A673 (cell line): ENCODE measurements at regions not wholly inside any gene's neighbourhood (a gene's known extent, or its start where the extent isn't known, plus 50 kb on each side); places are given as distances from the start of the nearest gene placed in this dataset.

Source experiments
- BruUV-seq: library from RNA; stranded (reverse); fragments of 400-500 nt; replicated peaks from 2 replicates; lab custom pipeline; 2021; lab: Mats Ljungman, UMichigan
- CTCF ChIA-PET: fragments of 300-600 bp; sonication (Branson Sonifier 250); formaldehyde crosslinking; loops from one replicate; lab custom pipeline; 2022; ENCODE audit warnings: antibody characterized with exemption; lab: Charles Lee
- POLR2A ChIA-PET: fragments of 300-600 bp; sonication (Branson Sonifier 250); formaldehyde crosslinking; loops from one replicate; lab custom pipeline; 2022; ENCODE audit warnings: antibody characterized with exemption; ENCODE audit not compliant: low non-redundant PET; lab: Charles Lee
- DNase-seq: peaks from one replicate; pipeline ENCODE4 v3.0.0-alpha.2; 2015; ENCODE audit warnings: low spot score
- H3K27ac ChIP-seq: fragments of 200-600 bp; sonication (generic); 2 replicates; pipeline ENCODE4 v1.5.1; 2016; ENCODE audit warnings: mixed run types, low read depth, mild to moderate bottlenecking, mixed read lengths, antibody characterized with exemption, low read length; ENCODE audit not compliant: poor library complexity, severe bottlenecking
- H3K27me3 ChIP-seq: fragments of 200-600 bp; sonication (generic); replicated peaks from 2 replicates; pipeline ENCODE4 v1.6.1; 2017; ENCODE audit warnings: mixed run types, low read depth, mild to moderate bottlenecking, mixed read lengths, antibody characterized with exemption, low read length; ENCODE audit not compliant: insufficient read depth, poor library complexity
- H3K36me3 ChIP-seq: fragments of 200-600 bp; sonication (generic); 2 replicates; pipeline ENCODE4 v1.6.1; 2016; ENCODE audit warnings: mixed run types, mild to moderate bottlenecking, mixed read lengths, antibody characterized with exemption, low read length; ENCODE audit not compliant: insufficient read depth, poor library complexity, severe bottlenecking
- H3K4me1 ChIP-seq: fragments of 200-600 bp; sonication (generic); 2 replicates; pipeline ENCODE4 v1.6.1; 2017; ENCODE audit warnings: mixed run types, mild to moderate bottlenecking, mixed read lengths, antibody characterized with exemption, low read length; ENCODE audit not compliant: insufficient read depth, poor library complexity, severe bottlenecking
- H3K4me3 ChIP-seq: fragments of 200-600 bp; sonication (generic); 2 replicates; pipeline ENCODE4 v1.5.1; 2016; ENCODE audit warnings: low read depth, mixed run types, mild to moderate bottlenecking, mixed read lengths, low read length; ENCODE audit not compliant: poor library complexity, severe bottlenecking
- H3K9me3 ChIP-seq: fragments of 200-600 bp; sonication (generic); 2 replicates; pipeline ENCODE4 v1.6.1; 2016; ENCODE audit warnings: mixed run types, low read depth, mild to moderate bottlenecking, mixed read lengths, antibody characterized with exemption, low read length; ENCODE audit not compliant: poor library complexity, severe bottlenecking
- EZH2 ChIP-seq: fragments of 200-600 bp; sonication (generic); IDR thresholded peaks from 2 replicates; pipeline ENCODE4 v1.6.1; 2017; ENCODE audit warnings: borderline replicate concordance, low read depth, mild to moderate bottlenecking, mixed read lengths, antibody characterized with exemption, low read length; ENCODE audit not compliant: poor library complexity, severe bottlenecking
- intact Hi-C: fragments of 100-400 bp; cut with micrococcal nuclease; formaldehyde crosslinking; loops from one replicate; pipeline ENCODE4 v1.10.0; 2022; ENCODE audit not compliant: unreplicated experiment
- TF ChIP-seq, protein P1 (sequence below): fragments of 300-800, 200-600 bp; sonication (generic); conservative IDR thresholded peaks from 2 replicates; pipeline ENCODE4 v1.5.1; 2017; ENCODE audit warnings: low read depth, mild to moderate bottlenecking, antibody characterized with exemption, low read length, moderate library complexity, mixed read lengths

- H3K27ac ChIP-seq = no peak overlapping the region
- peaks cover 19% of the 10 kb centered on the region for H3K27me3 ChIP-seq
- DNase-seq = no peak
- no peak overlapping the region for H3K4me3 ChIP-seq
- POLR2A ChIA-PET = no interaction called here
- no TSS peak for BruUV-seq
- H3K9me3 ChIP-seq = peaks cover 2% of the 10 kb centered on the region
- CTCF ChIA-PET = no interaction called here
- intact Hi-C loops = no loop called here
- H3K36me3 ChIP-seq = no peaks in the 10 kb centered on the region
- TF ChIP-seq, protein P1, sequence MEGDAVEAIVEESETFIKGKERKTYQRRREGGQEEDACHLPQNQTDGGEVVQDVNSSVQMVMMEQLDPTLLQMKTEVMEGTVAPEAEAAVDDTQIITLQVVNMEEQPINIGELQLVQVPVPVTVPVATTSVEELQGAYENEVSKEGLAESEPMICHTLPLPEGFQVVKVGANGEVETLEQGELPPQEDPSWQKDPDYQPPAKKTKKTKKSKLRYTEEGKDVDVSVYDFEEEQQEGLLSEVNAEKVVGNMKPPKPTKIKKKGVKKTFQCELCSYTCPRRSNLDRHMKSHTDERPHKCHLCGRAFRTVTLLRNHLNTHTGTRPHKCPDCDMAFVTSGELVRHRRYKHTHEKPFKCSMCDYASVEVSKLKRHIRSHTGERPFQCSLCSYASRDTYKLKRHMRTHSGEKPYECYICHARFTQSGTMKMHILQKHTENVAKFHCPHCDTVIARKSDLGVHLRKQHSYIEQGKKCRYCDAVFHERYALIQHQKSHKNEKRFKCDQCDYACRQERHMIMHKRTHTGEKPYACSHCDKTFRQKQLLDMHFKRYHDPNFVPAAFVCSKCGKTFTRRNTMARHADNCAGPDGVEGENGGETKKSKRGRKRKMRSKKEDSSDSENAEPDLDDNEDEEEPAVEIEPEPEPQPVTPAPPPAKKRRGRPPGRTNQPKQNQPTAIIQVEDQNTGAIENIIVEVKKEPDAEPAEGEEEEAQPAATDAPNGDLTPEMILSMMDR = no peak
- TF ChIP-seq EZH2 = no peak
- H3K4me1 ChIP-seq = no peaks in the 10 kb centered on the region
These were observed 247.0 kb upstream of the IRX4 start for GRCh38 chr5:2129568-2130272.

GRCh38 chr5:2128686-2129355 lies 246.1 kb upstream of the IRX4 start:
- BruUV-seq = no TSS peak
- H3K27ac ChIP-seq = no peak overlapping the region
- no peak overlapping the region for H3K4me3 ChIP-seq
- no peaks in the 10 kb centered on the region for H3K4me1 ChIP-seq
- H3K9me3 ChIP-seq = peaks cover 7% of the 10 kb centered on the region
- ChIA-PET POLR2A (no interaction called here), CTCF (no interaction called here)
- intact Hi-C loops = no loop called here
- no peaks in the 10 kb centered on the region for H3K36me3 ChIP-seq
- H3K27me3 ChIP-seq = peaks cover 19% of the 10 kb centered on the region
- DNase-seq = no peak
- no peak for TF ChIP-seq EZH2
- TF ChIP-seq, protein P1 = no peak

GRCh38 chr5:2126512-2126911 lies 243.8 kb upstream of the IRX4 start:
- H3K27ac ChIP-seq = no peak overlapping the region
- POLR2A ChIA-PET = no interaction called here
- H3K27me3 ChIP-seq = peaks cover 19% of the 10 kb centered on the region
- CTCF ChIA-PET = no interaction called here
- no peak for TF ChIP-seq EZH2
- TF ChIP-seq, protein P1 = no peak
- BruUV-seq = no TSS peak
- H3K36me3 ChIP-seq = no peaks in the 10 kb centered on the region
- H3K9me3 ChIP-seq = peaks cover 10% of the 10 kb centered on the region
- no peaks in the 10 kb centered on the region for H3K4me1 ChIP-seq
- H3K4me3 ChIP-seq = no peak overlapping the region
- DNase-seq = no peak
- intact Hi-C loops = no loop called here
